Ascending aorta (tissue), 2 donors: ENCODE measurements at regions not wholly inside any gene's neighbourhood (a gene's known extent, or its start where the extent isn't known, plus 50 kb on each side); places are given as distances from the start of the nearest gene placed in this dataset.

Experiments used
- DNase-seq, 2 donors: peaks; one replicate each; pipeline ENCODE4 v3.0.0-alpha.2; 2019; ENCODE audit warnings: low spot score in 2 of 2
- H3K27ac ChIP-seq, 2 donors: fragments of 200-600 bp; sonication (generic); one replicate each; pipeline ENCODE4 v1.5.1; 2016 to 2017; ENCODE audit warnings: mild to moderate bottlenecking in 1 of 2
- H3K27me3 ChIP-seq: fragments of 200-600 bp; sonication (generic); one replicate; pipeline ENCODE4 v1.5.1; 2017
- H3K36me3 ChIP-seq, 2 donors: fragments of 200-600 bp; sonication (generic); one replicate each; pipeline ENCODE4 v1.5.1; 2016
- H3K4me1 ChIP-seq, 2 donors: fragments of 200-600 bp; sonication (generic); one replicate each; pipeline ENCODE4 v1.5.1; 2016 to 2017; ENCODE audit warnings: mild to moderate bottlenecking in 1 of 2
- H3K4me3 ChIP-seq, 2 donors: fragments of 200-600 bp; sonication (generic); one replicate each; pipeline ENCODE4 v1.5.1; 2016 to 2017; ENCODE audit warnings: mild to moderate bottlenecking in 1 of 2
- H3K9me3 ChIP-seq, 2 donors: fragments of 200-600 bp; sonication (generic); one replicate each; pipeline ENCODE4 v1.5.1; 2016
- intact Hi-C: fragments of 100-400 bp; cut with DNase I; formaldehyde crosslinking; loops from one replicate; pipeline ENCODE4 v1.15.1; 2023
- TF ChIP-seq, protein P1 (sequence below), 3 experiments: fragments of 200-600 bp in 2 of 3; fragments of 450-650 bp in 1 of 3; sonication (generic) in 2 of 3; IDR thresholded peaks; one replicate each; pipeline ENCODE4 v1.5.1; 2016 to 2019; ENCODE audit warnings: antibody characterized with exemption in 3 of 3, mild to moderate bottlenecking in 1 of 3, moderate library complexity in 1 of 3

DNA sequence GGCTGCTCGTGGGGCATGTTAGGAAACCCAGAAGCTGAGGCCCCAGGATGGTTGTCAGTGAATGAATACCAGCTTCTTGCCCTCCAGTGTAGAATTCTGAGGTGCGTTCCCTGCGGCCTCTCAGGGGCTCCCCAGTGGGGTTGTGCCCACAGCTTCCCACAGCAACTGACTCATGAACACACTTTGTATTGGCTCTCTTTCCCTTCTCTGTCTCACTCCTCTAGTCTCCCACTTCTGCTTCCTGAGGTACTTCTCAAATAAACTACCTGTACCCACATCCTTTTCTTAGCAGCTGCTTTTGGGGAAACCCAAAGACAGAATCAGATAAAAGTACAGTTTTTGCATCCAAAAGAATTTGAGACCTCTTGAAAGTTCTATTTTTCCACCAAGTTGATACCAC is 107.7 kb upstream of the JAG1 start:
- DNase-seq, result no peak

DNA sequence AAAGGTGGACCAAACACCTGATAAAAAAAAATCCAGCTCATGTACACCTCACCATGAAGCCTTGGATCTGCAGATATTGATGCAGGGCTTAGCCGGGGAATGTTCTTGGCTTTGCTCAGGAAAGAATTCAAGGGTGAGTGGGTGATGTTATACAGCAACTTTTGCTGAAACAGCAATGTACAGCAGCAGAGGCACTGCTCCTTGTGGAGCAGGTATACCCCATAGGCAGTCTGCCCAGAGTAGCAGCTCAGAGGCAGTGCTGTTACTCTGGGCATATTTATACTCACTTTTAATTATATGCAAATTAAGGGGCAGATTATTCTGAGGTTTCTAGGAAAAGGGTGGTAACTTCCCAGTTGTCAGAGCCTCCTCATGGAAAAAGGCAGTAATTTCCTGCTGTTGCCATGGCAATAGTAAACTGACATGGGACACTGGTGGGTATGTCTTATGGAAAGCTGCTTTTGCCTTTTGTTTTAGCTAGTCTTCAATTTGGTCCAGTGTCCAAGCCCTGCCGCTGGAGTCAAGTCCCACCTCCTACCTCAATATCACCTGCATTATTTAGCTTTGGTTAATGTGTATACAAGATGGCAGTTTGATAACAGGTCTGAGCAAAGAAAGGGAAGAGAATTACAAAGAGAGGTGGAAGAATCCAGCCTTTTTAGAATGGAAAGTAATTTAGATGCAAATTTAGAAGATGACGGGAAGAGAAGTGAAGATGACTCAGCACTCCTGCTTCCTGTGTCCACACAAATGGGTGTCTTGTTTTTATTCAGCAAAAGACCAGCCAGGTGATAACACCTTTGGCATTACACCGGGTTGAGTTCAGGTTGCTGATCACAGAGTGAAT is 110.1 kb upstream of the JAG1 start:
- no peaks in the 10 kb centered on the region for H3K27me3 ChIP-seq
- intact Hi-C loops, result no loop called here
- TF ChIP-seq, protein P1, sequence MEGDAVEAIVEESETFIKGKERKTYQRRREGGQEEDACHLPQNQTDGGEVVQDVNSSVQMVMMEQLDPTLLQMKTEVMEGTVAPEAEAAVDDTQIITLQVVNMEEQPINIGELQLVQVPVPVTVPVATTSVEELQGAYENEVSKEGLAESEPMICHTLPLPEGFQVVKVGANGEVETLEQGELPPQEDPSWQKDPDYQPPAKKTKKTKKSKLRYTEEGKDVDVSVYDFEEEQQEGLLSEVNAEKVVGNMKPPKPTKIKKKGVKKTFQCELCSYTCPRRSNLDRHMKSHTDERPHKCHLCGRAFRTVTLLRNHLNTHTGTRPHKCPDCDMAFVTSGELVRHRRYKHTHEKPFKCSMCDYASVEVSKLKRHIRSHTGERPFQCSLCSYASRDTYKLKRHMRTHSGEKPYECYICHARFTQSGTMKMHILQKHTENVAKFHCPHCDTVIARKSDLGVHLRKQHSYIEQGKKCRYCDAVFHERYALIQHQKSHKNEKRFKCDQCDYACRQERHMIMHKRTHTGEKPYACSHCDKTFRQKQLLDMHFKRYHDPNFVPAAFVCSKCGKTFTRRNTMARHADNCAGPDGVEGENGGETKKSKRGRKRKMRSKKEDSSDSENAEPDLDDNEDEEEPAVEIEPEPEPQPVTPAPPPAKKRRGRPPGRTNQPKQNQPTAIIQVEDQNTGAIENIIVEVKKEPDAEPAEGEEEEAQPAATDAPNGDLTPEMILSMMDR (IDR thresholded peaks at IDR 0.05), result no peak
- H3K36me3 ChIP-seq, result no peaks in the 10 kb centered on the region
- H3K4me3 ChIP-seq, result no peak overlapping the region
- DNase-seq, result no peak
- no peak overlapping the region for H3K27ac ChIP-seq
- no peaks in the 10 kb centered on the region for H3K9me3 ChIP-seq
- no peaks in the 10 kb centered on the region for H3K4me1 ChIP-seq

More for the DNA sequence above, 107.7 kb upstream of the JAG1 start:
- no peaks in the 10 kb centered on the region for H3K9me3 ChIP-seq
- no peaks in the 10 kb centered on the region for H3K36me3 ChIP-seq
- TF ChIP-seq, protein P1 (IDR thresholded peaks at IDR 0.05), result no peak
- intact Hi-C loops, result no loop called here
- no peaks in the 10 kb centered on the region for H3K4me1 ChIP-seq
- no peak overlapping the region for H3K27ac ChIP-seq
- H3K27me3 ChIP-seq, result no peaks in the 10 kb centered on the region
- H3K4me3 ChIP-seq, result no peak overlapping the region

DNA sequence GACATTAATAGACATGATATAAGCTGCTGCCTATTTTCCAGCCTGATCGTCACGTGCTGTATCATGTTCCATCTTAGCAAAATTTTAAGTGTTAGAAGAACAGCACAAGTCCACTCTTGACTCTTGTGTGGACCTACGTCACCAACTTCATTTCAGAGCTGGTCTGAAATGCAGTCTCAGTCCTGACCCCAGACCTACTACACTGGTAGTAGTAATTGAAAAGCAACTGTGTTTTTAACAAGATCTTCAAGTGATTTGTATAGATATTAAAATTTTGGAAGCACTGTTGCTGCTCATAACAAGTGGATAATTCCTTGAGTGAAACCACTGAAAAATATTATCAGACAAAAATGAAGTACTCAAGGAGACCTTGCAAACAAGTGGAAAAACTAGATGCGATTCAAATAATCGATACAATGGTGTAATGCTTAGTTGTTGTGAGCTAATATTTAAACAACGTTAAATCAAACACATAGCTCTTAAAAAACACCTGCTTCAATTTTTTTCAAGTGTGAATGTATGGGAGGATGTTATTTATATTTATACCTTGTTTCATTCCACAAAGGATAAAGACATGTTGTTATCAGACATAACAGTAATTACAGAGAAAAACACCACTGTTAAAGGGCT is 110.9 kb upstream of the JAG1 start:
- intact Hi-C loops, result no loop called here
- TF ChIP-seq, protein P1 (IDR thresholded peaks at IDR 0.05), result no peak
- DNase-seq, result no peak
- Histone ChIP-seq H3K4me3 (no peak overlapping the region), H3K27ac (no peak overlapping the region), H3K27me3 (no peaks in the 10 kb centered on the region), H3K36me3 (no peaks in the 10 kb centered on the region), H3K4me1 (no peaks in the 10 kb centered on the region), H3K9me3 (no peaks in the 10 kb centered on the region)

DNA sequence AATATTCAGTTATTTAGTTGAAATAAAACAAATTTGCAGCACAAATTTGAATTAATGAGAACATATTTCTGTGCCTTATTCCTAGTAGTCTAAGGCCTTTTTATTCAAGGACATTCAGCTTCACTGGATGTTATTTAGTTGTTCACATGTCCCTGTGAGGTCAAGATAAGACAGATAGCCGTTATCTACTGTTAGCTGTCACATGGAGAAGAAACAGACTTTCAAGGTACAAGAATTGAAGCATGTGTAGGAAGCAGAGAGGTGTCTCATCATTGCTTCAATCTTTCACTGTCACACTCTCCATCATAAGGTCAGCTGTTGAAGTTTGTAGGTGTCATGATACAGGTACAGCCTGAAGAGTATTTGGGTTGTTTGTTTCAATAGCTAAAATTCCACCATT is 112.9 kb upstream of the JAG1 start:
- Histone ChIP-seq H3K27me3 (no peaks in the 10 kb centered on the region), H3K36me3 (no peaks in the 10 kb centered on the region), H3K9me3 (no peaks in the 10 kb centered on the region), H3K27ac (no peak overlapping the region), H3K4me1 (no peaks in the 10 kb centered on the region), H3K4me3 (no peak overlapping the region)
- no peak for DNase-seq
- intact Hi-C loops, result no loop called here
- TF ChIP-seq, protein P1 (IDR thresholded peaks at IDR 0.05), result no peak

DNA sequence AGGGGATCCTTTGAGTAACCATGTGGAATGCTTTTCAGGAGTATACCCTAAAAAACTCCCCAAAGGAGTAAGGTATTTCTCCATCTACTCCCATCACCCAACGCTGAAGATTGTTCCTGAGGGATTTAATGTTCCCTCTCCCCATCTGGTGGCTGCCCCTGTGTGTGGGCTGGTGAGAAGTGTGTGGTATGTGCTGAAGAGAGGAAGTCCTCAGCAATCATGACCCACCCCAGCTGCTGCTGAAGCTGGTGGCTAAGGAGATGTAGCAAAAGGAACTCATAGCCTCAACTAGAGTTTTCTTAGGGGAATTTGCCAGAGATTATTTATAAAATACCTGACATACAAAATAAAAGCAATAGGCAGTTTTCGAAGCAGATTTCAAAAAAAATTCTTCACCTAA is 114.3 kb upstream of the JAG1 start:
- no peaks in the 10 kb centered on the region for H3K36me3 ChIP-seq
- H3K27ac ChIP-seq, result no peak overlapping the region
- H3K4me1 ChIP-seq, result no peaks in the 10 kb centered on the region
- DNase-seq, result no peak
- H3K27me3 ChIP-seq, result no peaks in the 10 kb centered on the region
- TF ChIP-seq, protein P1 (IDR thresholded peaks at IDR 0.05), result no peak
- no peak overlapping the region for H3K4me3 ChIP-seq
- intact Hi-C loops, result no loop called here
- no peaks in the 10 kb centered on the region for H3K9me3 ChIP-seq
